HT-29 (cell line): ENCODE measurements at regions not wholly inside any gene's neighbourhood (a gene's known extent, or its start where the extent isn't known, plus 50 kb on each side); places are given as distances from the start of the nearest gene placed in this dataset.
"Not testable (repeated sequence)": the region's sequence is repeated elsewhere in the genome, so short reads cannot be mapped to it uniquely, and the experiment has no call there.

Experiments
- DNase-seq: peaks from one replicate; pipeline ENCODE4 v3.0.0-alpha.2; 2015; ENCODE audit warnings: low spot score

DNA sequence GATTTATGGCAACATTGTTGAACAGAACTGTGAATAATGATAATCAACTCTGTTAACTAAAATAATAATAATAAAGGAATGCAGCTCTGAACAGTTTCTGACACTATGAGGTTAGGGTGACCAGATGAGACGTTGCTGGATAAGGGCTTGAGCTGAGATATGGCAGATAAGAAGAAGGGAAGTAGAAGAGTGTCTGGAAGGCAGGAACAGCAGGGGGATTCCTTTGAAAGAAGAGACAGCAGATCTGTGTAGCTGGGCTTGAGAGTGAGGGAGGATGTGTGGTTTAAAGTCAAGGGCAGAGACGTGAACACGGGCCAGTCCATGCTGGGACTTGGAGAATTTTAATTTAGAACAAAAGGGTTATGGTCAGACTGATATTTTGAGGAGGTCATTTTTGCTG is 273.1 kb upstream of the SLC14A2 start:
- no peak for DNase-seq

DNA sequence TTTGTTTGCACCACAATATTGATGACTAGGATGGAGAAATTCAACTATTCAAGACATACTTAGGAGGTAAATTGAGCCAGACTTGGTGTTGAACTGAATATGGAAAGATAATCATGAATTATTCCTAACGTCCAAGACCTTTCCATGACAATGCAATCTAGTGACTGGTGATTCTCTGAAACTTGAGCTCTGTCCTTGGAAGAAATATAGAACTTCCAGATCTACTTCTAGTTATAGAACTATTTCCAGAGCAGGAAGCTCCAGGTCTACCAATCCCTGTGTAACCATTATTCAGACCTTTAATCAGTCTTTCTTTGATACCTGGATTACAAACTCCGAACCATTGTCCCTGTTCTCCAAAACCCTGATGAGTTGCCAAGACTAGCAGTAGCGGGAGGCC is 272.6 kb upstream of the SLC14A2 start:
- DNase-seq: no peak

DNA sequence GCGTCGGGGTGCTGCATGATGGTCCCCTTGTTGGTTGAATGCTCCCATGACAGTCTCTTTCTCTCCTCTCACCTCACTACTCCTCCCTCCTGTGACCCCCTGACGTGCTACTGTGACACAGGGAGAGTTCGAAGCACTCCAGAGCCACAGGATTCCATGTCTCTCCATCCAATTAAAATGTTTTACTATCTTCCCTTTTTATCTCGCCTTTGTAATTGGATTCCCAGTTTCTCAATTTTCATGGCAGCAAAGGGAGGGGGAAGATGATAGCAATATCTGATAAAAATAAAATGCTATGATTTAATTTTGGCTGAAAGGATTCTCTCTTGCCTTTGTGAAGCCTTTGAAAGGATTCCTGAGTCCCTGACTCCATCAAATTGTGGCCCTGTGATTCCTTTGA is 271.9 kb upstream of the SLC14A2 start:
- no peak for DNase-seq

DNA sequence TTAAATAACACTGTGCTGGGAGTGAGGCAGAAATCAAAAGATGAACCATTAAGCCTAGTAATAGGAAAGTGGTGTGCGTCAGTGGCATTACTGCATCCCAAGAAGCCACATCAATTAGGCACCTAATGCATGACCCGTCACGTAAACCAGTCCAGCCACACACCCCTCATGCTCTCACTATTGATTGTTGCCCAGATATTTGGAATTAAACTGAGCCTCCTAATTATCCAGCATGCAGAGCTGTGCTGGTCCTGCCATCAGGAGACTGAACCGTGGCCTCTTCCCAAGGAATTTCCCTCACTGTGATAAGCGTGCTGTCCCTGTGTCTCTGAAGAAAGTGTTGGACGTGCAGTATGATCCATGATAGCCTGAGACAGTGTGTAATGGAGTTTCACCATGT is 270.6 kb upstream of the SLC14A2 start:
- not testable (repeated sequence) for DNase-seq

DNA sequence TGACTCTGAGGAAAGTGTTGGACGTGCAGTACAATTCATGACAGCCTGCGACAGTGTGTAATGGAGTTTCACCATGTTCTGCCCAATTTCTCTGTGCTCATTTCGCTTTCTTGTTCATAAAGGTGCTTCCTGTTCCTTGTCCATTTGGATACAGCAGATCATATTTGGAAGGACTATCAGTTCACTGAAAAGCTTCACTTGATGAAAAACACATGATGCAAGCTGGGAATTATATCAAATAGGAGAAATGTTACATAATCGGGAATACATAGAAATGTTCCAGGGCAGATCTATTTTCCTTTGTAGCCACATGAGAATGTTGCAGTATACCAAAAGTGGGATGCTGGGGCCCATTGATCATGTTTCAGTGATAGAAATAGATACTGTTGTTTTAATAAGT is 266.3 kb upstream of the SLC14A2 start:
- no peak for DNase-seq

DNA sequence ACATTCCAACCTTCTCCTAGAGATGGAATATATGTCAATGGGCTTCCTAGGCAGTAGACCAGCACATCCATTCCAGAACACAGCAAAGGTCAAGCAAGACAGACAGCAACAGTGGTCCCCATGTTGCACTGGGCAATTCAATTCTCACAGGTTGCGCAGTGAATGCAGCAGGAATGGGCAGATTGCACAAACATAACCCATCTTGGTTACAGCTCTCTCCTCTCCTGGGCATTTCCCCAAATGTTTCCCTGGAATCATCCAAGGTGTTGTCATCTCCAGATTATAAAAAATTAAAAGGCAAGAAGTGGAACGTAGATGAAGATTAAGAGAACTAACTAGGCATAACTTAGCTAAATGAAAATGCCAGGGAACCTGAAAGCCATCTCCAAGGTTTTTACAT is 265.8 kb upstream of the SLC14A2 start:
- no peak for DNase-seq

DNA sequence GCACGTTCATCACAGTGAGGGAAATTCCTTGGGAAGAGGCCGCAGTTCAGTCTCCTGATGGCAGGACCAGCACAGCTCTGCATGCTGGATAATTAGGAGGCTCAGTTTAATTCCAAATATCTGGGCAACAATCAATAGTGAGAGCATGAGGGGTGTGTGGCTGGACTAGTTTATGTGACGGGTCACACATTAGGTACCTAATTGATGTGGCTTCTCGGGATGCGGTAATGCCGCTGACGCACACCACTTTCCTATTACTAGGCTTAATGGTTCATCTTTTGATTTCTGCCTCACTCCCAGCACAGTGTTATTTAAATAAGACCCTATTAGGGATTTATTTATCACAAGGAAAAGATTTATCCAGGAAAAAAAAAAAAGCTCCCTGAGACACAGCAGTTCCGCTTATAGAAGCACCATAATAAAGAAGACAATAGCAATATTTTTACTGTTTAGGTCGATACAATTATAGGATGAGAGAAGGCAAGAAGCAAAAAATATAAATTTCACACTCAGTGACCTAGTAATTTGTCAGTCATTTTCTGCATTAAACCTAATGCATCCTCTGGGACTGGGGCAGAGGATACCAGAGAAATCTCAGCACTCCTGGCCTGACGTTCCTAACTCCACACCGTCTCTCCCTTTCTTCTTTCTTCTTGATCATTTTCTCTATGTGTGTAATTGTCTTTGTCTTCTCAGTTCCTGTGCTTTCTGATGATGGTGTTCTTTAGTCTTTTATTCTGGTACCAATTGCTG is 264.7 kb upstream of the SLC14A2 start:
- no peak for DNase-seq

DNA sequence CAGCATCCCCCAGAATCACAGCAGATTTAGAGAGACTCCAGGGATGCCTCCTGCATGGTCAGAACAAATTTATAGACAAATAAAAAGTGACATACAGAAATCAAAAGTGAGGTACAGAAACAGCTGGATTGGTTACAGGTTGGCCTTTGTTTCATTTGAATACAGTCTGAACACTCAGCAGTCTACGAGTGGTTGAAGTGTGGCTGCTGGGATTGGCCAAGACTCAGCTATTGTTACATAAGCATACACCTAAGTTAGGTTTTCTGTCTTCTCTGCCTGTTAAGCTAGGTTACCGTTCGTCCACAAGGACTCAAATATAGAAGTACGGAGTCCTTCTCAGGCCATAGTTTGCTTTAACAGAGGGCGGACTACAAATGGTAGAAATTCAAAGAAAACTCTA is 262.4 kb upstream of the SLC14A2 start:
- DNase-seq: no peak

DNA sequence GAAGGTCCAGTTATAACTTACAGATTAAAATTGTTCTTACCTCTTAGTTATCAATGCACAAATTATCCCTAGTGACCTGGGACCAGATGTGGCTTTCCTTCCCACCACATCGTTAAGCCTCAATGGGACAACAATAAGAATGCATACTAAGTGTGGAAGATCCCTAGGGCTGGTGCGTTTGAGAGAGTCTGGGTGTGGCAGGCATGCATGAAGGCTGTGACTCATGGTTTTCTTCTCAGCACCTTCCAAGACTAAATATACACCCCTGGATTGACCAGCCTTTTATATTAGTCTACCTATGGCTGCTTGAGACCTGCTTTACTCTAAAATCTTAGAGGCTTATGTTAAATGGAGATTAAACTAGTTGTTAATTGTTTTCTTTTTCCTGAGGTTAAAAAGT is 261.7 kb upstream of the SLC14A2 start:
- DNase-seq: no peak

DNA sequence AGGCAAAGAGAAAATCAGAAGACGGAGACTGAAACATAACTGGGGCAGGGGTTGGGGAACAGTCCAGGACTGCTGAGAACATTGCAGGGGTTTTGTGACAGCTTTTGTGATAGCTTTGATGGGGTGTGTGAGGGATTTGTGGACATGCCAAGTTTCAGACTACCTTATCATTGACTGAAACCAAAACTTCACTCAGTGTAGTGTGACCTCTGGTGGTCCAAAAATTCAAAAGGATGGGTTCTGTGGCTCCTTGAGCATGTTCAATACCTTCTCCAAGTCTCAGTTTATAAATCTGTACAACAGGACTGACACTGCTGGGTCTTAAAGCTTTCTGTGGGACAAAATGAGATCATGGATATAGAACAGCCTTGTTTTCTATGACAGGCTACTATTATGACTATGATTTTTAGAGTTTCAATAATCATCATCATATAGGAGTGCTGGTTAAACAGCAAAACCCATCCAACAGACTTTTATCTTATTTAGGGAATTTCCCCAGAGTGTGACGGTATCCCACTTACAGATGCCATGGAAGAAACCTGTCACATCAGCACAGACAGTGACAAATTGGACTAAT is 259.2 kb upstream of the SLC14A2 start:
- DNase-seq: no peak

DNA sequence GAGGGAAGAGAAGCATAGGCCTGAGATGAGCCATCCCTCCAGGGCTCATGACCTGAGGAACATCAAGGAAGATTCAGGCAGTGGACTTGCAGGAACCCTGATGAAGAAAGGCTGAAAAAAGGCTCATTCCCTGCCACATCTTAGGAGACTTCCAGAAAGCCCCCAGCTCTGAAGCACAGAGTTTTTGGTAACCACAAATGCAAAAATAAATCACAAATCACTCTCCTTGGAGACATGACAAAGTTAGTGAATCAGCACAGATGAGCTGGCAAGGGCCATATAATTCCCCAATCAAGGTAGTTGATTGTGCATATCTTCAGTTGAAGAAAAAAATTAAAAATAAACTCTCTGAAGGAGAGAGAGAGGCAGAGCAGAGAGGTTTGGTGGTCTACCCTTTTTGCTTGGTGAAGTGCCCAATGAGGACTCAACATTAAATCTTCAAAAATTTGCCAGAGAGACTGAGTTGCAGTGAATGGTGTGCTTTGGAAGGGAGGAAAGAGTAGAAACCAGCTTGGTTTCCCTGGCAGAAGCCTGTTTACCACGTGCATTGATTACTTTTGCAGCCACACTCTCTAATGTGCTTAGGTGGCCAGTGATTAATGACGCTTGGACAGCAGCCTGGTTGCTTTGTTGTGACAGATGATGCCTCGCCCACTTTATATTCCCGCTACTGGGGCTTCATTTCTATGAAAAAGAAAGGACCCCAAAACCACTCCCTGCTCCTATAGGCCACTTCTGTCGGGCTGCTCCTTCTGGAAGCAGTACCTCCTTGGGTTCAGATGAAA is 257.4 kb upstream of the SLC14A2 start:
- no peak for DNase-seq

DNA sequence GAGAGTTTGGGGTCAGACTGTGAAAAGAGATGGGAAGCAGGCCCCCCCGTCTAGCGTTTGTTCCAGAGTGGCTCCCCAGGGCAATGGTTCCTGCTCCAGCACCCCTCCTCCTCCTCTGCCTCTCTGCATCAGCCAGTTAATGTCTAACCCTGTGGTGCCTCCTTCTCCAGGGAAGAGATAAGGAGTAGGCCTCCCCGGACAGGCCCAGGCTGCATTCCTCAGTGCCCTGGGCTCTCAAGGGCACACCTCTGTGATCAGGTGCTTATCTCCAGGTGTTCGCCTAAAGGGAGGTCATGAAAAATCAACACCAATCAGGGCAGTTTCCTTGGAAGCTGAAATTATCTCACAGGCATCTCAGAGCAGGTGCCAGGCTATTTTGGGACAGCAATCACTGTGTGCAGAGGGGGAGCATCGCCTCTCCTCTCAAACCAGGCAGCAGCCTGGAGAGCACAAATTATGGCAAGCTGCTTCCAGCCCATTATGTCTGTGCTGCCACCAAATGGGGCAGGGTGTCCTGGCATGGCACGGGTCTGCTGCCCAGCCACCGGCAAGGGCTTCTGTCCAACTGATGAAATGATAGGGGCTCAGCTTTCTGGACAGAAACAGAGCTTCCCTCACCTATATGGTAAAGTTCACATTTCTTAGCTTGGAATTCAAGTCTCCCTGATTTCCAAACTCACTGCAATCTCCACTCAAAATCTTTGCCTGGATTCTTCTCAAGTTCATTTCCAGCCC is 255.8 kb upstream of the SLC14A2 start:
- no peak for DNase-seq

DNA sequence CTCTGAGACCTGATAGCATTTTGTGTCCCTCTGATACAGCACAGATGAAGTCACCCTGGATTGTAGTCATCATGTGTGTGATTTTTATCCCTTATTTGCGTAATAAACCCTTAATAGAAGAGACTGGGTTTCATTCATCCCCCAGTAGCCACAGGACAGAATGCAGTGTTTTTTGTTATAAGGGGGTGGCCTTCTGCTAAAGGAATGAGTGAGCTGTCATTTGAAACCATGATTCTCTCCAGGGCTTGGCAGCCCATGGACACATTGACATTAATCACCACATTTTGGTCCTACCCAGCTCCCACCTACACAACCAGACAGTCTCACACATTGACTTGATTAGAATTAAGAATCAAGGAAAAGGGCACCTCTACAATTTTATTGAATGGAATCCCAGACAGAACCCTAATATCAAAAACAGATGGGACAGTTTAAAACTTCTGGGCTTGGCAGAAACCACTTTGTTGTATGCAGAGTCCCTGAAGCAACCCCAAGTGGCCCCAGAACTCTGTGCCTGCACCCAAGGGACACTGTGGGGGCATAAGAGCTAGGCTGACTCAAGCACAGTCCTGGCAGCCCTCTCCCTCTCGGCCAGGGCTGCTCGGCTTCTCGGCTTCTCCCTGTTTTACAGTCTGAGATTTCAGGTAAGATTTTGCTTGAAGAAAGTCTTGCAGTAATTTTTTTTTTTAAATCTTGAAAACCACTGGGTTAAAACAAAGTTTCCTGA is 254.0 kb upstream of the SLC14A2 start:
- DNase-seq: no peak

DNA sequence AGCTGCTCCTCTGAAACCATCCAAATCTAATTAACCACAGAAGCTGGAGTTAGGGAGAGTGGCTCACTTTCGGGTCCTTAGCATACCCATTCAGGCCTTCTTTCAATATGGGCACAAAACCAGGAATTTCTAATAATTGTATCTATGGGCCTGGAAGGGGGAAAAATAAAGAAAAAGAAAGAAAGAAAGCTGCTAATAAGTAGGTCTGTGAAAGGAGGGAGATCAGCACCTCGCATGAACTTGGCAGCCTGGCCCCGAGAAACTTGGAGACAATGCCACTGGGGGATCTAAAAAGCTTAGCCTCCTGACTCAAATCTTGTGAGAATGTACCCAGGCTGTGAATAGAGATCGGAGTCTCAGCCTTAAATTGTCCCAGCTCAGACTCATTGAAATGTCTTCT is 252.1 kb upstream of the SLC14A2 start:
- no peak for DNase-seq

DNA sequence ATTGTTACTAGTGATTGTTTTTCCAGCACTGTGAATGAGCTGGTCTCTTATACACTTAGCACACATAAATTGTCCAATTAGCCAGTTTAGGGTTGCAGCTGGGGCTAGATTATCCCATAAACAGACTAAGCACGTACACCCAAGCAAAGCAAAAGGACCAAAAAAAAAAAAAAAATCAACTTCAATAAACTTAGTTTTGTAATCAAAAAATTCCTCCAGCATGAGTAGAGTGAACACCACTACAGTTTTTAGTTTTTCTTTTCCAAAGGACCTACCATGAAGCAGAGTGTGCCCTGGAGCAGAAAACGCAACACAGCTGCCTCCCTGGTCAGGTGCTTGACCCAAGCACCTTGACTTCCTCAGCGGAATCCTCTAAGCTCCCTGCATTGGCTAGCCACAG is 249.4 kb upstream of the SLC14A2 start:
- no peak for DNase-seq

DNA sequence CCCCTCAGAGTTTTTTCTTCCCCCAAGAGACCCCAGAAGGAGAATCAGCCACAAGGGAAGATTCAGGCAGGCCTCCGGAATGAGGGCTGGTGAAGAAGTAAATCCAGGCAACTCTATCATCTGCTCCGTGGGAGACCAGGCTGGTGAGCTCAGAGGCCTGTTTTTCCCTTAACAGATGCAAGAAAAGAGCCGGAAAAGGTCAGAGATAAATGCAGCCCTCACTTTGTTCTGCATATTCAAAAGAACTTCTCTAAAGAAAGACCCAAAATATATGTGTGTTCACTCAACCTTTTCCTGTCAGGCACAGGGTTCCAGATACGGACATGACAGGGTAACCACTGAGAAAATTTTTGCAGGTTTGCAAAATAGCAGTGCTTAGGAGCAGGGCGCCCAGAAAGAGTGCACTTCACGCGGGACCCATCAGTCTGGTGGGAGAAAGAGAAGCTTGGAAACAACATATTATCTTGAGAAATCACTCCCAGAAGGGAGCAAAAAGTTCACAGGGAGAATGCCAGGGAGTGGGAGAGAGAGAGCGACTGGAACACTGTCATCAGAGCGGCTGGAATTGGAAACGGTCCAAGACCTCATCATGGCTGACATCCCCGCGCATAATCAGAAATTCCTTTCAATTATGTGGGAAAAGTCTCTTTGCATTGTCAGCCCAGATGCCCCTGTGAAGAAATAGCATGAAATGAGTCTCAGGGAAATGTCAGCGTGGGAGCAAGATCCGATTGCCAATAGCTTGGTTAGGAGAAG is 244.8 kb upstream of the SLC14A2 start:
- DNase-seq: no peak

DNA sequence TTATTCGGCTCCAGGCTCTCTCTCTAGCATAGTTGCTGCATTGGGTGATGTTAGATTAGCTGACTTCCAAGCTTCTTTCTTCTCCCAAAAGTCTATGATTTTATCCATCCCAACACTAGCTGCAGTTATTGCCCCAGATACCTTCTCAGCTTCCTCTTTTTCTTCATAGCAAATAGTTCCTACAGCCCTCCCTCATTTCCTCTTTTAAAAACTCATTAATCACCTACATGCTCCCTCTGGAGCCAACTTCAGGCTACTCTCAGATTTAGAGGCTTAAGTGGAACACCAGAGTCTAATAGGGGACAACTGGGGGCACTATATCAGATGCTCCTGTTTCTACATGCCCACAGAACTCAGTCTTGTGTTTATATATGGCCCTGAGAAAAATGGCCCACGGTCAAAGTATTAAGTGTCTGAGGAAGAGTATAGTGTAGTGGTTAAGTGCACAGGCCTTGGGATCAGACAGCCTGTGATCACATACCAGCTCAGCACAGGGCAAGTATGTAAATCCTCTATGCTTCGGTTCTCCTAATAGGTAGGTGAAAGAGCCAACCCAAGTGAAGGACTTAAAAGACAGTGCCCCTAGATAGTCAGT is 241.9 kb upstream of the SLC14A2 start:
- DNase-seq: no peak

DNA sequence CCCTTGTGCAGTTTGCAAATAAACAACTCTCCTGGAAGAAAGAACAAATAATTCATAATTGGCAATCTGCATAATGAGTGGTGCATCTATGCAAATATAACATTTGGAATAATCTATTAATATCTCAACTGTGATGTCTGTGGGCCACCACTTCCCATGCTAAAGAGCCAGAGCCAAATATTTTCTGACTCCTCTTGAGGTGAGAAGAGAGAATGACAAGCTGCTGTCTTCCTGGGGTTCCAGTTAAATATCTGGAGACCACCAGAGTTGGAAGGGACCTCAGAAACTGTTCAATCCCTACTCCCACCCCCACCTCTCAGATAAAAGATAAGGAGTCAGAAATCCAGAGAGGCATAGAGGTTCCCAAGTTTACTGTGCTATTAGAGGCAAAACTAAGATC is 241.0 kb upstream of the SLC14A2 start:
- DNase-seq: no peak

DNA sequence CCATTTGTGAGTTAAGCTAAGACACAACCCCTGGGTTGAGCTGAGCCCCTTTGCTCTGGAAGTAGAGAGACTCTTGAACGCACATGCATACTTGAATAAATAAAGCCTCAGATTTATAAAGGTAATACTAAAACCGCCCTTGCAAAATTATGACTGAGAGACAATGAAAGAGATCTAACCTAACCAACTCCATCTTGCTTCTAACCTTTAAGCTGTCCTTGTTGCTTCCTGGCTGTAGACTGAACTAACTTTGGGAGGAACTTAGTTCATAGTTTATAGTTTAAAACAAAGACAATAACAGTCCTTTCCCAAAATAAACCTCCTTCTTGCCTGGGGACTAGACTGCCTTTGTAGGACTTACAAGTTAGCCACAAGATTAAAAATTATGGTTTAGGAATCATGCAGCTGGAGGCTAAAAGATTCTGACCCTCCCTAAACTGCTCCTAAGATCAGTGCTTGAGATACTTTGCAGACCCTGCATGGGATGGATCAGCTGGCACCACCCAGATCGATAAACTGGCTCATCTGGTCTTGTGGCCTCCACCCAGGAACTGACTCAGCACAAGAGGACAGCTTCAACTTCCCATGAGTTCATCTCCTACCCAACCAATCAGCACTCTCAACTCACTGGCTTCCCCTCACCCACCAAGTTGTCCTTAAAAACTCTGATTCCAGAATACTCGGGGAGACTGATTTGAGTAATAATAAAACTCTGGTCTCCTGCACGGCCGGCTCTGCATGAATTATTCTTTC is 240.2 kb upstream of the SLC14A2 start:
- peak; percentile 34 for DNase-seq

DNA sequence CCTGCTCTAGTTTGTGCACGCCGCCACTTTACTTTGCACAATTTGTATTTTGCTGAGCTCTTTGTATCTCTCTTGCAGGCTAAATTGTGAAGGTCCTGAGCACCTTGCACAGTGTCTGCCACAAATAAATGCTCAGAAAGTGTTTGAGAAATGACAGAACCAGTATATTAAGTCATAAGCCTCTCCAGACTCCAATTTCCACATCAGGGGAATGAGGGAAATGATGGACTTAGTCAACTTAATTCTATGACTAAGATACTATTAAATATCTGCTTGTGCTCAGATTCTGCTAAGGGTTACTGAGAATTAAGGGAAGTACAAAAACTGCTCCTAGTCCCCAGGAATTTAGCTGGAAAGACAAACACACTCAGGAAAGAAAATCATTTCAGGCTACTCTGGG is 239.1 kb upstream of the SLC14A2 start:
- no peak for DNase-seq
